NCI-H345 treated with DMSO at 0.1 percent for 48 hours (cell line): ENCODE measurements at regions not wholly inside any gene's neighbourhood (a gene's known extent, or its start where the extent isn't known, plus 50 kb on each side); places are given as distances from the start of the nearest gene placed in this dataset.
"Not testable (repeated sequence)": the region's sequence is repeated elsewhere in the genome, so short reads cannot be mapped to it uniquely, and the experiment has no call there.

Experiments used
- DNase-seq: peaks from one replicate; lab custom pipeline; 2025; ENCODE audit not compliant: unreplicated experiment; lab: John Stamatoyannopoulos, UW

- DNase-seq: no peak
Measured at GRCh38 chr18:55762424-55762823, 174.4 kb upstream of the TCF4 start.

- no peak for DNase-seq
Measured at GRCh38 chr18:55753643-55754263, 165.8 kb upstream of the TCF4 start.

- DNase-seq: no peak
Measured at GRCh38 chr18:55751476-55751875, 163.5 kb upstream of the TCF4 start.

- DNase-seq: no peak
Measured at GRCh38 chr18:55748227-55748738, 160.3 kb upstream of the TCF4 start.

- DNase-seq: no peak
Measured at GRCh38 chr18:55744206-55744605, 156.2 kb upstream of the TCF4 start.

GRCh38 chr18:55743736-55744135, 155.7 kb upstream of the TCF4 start:
- DNase-seq: no peak

- DNase-seq: no peak
Measured at GRCh38 chr18:55743133-55743532, 155.1 kb upstream of the TCF4 start.

GRCh38 chr18:55739488-55739887, 151.5 kb upstream of the TCF4 start:
- DNase-seq: no peak

GRCh38 chr18:55738483-55739114, 150.6 kb upstream of the TCF4 start:
- DNase-seq: no peak

- no peak for DNase-seq
Measured at GRCh38 chr18:55737781-55738468, 149.9 kb upstream of the TCF4 start.

- DNase-seq: no peak
Measured at GRCh38 chr18:55737266-55737665, 149.3 kb upstream of the TCF4 start.

GRCh38 chr18:55735969-55736368, 148.0 kb upstream of the TCF4 start:
- DNase-seq: no peak

- DNase-seq: no peak
Measured at GRCh38 chr18:55735199-55735855, 147.3 kb upstream of the TCF4 start.

- no peak for DNase-seq
Measured at GRCh38 chr18:55732227-55733106, 144.5 kb upstream of the TCF4 start.

- no peak for DNase-seq
Measured at GRCh38 chr18:55731594-55732042, 143.6 kb upstream of the TCF4 start.

GRCh38 chr18:55721006-55721405, 133.0 kb upstream of the TCF4 start:
- DNase-seq: not testable (repeated sequence)

- DNase-seq: no peak
Measured at GRCh38 chr18:55713707-55714106, 125.7 kb upstream of the TCF4 start.

- DNase-seq: no peak
Measured at GRCh38 chr18:55706898-55707297, 118.9 kb upstream of the TCF4 start.

- no peak for DNase-seq
Measured at GRCh38 chr18:55699233-55699765, 111.3 kb upstream of the TCF4 start.

- no peak for DNase-seq
Measured at GRCh38 chr18:55696811-55697210, 108.8 kb upstream of the TCF4 start.
